GM23338 (cell line): ENCODE measurements at regions not wholly inside any gene's neighbourhood (a gene's known extent, or its start where the extent isn't known, plus 50 kb on each side); places are given as distances from the start of the nearest gene placed in this dataset.

Experiments used
- CREB1 ChIP-seq: fragments of 250-450 bp; sonication (Bioruptor Pico); IDR thresholded peaks from 2 replicates; pipeline ENCODE4 v1.5.0; 2020; ENCODE audit warnings: low read depth, mild to moderate bottlenecking, moderate library complexity
- CTCF ChIP-seq, 2 experiments: fragments of 200-600 bp in 1 of 2; sonication (generic) in 1 of 2; conservative IDR thresholded peaks; 2 replicates each; pipeline versions ENCODE4 v1.5.1 to v1.6.1; 2016 to 2017; ENCODE audit warnings: antibody characterized with exemption in 2 of 2, low read depth in 2 of 2, mild to moderate bottlenecking in 2 of 2, moderate library complexity in 1 of 2
- ETS1 ChIP-seq: IDR thresholded peaks from 2 replicates; pipeline ENCODE4 v1.6.1; 2016; ENCODE audit warnings: antibody characterized with exemption
- EZH2 ChIP-seq: fragments of 200-600 bp; sonication (generic); IDR thresholded peaks from one replicate; pipeline ENCODE4 v1.8.0; 2017; ENCODE audit warnings: antibody characterized with exemption, mild to moderate bottlenecking, low read depth; ENCODE audit not compliant: unreplicated experiment
- EZH2phosphoT487 ChIP-seq: fragments of 200-600 bp; sonication (generic); IDR thresholded peaks from one replicate; pipeline ENCODE4 v1.8.1; 2018; ENCODE audit warnings: antibody characterized with exemption; ENCODE audit not compliant: unreplicated experiment
- JUNB ChIP-seq: IDR thresholded peaks from one replicate; pipeline ENCODE4 v1.6.1; 2016; ENCODE audit warnings: antibody characterized with exemption; ENCODE audit not compliant: unreplicated experiment
- NANOG ChIP-seq: IDR thresholded peaks from 2 replicates; pipeline ENCODE4 v1.6.1; 2016; ENCODE audit warnings: antibody characterized with exemption, borderline replicate concordance
- POLR2AphosphoS5 ChIP-seq: IDR thresholded peaks from 2 replicates; pipeline ENCODE4 v1.6.1; 2016; ENCODE audit warnings: antibody characterized with exemption, low read depth
- REST ChIP-seq: IDR thresholded peaks from one replicate; pipeline ENCODE4 v1.6.1; 2018; ENCODE audit warnings: antibody characterized with exemption; ENCODE audit not compliant: unreplicated experiment
- ZNF114 ChIP-seq: fragments of 250-450 bp; sonication (Bioruptor Pico); IDR thresholded peaks from 2 replicates; pipeline ENCODE4 v1.5.0; 2020; ENCODE audit warnings: mild to moderate bottlenecking, moderate library complexity

GRCh38 chr5:67528953-67529352, 332.4 kb upstream of the CD180 start:
- TF ChIP-seq CTCF (conservative IDR thresholded peaks at IDR 0.05; ENCODE audit: low read depth in 2 of 2) = no peak
- no peak for TF ChIP-seq ETS1
- no peak for TF ChIP-seq EZH2
- TF ChIP-seq POLR2AphosphoS5 = no peak
- TF ChIP-seq REST = no peak
- no peak for TF ChIP-seq JUNB
- no peak for TF ChIP-seq EZH2phosphoT487
- TF ChIP-seq CREB1 (CRISPR knock-in tag) = no peak
- TF ChIP-seq NANOG = no peak
- TF ChIP-seq ZNF114 = no peak
